Activated T-helper 1 cell treated with Interleukin-2 at 50 U/mL for 16 hours (primary cell): ENCODE measurements at regions not wholly inside any gene's neighbourhood (a gene's known extent, or its start where the extent isn't known, plus 50 kb on each side); places are given as distances from the start of the nearest gene placed in this dataset.
"Not testable (repeated sequence)": the region's sequence is repeated elsewhere in the genome, so short reads cannot be mapped to it uniquely, and the experiment has no call there.

Source experiments
- DNase-seq: peaks from one replicate; pipeline ENCODE4 v3.0.0-alpha.2; 2020; ENCODE audit warnings: low read depth

DNA sequence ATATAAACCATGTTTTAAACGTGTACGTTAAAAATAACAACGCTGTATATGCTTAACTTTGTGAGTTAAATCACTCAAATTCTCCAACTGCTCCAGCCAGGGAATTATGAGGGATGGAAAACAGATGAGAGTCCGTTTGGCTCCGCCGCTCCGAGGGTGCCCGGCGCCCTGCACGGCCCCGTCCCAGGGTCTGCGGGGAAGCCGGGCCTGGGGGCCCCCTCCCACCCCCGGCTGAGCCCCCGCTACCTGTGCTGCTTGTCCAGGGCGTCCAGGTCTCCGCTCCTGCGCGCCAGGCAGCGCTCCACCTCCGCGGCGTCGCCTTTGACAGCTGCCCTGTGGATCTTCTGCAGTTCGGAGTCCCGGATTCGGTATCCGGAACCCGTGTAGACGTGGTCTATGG, 415.5 kb downstream of the FOXD4L4 start:
- DNase-seq: not testable (repeated sequence)

DNA sequence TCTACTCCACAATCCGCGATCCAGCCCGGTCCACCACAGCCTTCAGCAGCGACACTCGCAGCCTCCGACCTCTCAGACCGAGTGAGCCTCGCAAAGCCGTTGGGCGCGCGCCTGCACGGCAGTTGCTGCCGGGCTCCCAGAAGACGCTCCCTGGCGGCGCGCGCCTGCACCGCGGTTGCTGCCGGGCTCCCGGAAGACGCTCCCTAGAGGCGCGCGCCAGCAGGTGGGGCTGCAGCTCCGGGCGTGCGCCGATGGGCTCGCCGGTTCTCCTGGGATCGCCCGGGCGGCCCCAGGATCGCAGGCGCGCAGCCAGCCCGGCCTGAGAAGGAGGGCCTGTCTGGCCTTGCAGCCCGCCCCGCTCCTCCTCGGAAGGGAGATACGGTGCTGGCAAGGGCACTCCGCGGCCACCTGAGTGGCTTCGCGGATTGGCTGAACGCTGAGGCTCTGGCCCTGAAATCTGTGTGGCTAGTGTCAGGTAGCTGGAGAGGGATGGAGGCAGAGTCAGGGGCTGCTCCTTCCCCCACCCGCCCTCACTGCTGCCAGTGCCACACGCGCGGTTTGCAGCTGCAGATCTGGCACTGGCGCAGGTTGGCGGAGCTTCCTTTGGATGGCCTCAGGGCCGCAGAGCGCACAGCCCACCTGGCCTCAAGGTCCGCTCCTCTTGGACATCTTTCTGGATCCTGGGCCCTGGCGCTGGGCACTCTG, 416.2 kb downstream of the FOXD4L4 start:
- DNase-seq: peak; percentile 7

DNA sequence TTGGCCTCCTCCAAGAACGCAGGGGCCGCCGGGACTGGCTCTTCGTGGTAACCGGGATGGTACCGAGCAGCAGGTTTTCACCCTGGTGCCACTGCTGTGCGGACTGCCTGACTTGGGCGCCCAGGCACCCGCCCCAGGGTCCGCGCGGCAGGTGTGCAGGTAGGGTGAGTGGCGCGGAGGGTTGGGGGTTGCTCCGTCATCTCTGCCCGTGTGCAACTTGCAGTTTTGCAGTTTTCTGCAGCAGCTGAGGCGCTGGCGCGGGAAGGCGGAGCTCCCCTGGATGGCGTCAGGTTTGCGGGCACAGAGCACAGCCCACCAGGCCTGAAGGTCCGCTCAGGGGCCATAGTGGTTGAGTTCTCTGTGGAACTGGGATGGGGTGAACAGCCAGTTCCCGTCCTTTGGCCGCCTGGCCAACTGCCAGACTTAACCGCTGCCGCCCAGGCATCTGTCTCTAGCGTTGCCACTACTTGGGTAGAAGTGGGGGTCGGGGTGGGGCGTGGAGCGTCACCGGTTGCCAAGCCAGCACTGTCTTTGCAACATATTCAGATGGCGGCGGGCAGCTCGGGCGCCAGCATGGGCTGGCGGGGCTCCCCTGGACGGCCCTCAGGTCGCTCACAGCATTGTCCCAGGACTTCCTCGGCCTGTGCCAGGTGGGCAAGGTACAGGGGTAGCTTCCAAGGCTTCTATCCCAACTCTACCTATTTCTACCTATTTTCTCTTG, 417.2 kb downstream of the FOXD4L4 start:
- DNase-seq: not testable (repeated sequence)

DNA sequence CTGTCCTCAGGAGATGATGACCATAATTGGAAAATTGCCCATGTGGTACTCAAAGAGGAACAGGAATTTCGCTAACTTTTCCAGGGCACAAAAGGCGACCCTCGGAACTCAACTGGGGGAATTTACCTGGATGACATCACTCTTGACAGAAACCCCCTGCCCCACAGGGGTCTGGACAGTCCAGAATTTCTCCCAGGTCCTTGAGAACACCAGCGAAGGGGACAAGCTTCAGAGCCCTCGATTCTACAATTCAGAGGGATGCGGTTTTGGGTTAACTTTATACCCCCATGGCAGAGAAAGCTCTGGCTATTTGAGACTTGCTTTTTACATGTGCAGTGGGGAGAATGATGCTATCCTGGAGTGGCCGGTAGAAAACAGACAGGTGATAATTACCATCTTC, 445.4 kb downstream of the FOXD4L4 start:
- not testable (repeated sequence) for DNase-seq

DNA sequence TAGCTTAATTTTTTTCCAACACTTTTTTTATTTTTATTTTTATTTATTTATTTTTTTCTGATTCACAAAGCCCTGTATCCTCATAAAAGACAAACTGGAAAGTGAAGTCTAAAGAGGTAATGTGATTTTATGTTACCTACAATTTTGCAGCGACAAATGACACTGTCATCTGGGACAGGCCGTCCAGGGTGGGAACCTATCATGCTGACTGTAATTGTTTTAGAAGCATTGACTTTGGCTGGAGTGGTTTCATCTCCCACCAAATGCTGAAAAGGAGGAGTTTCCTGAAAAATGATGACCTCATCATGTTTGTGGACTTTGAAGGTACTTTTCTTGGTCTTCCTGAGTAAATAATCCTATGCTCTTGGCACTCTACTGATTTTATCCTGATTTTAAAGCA, 446.7 kb downstream of the FOXD4L4 start:
- DNase-seq: not testable (repeated sequence)

DNA sequence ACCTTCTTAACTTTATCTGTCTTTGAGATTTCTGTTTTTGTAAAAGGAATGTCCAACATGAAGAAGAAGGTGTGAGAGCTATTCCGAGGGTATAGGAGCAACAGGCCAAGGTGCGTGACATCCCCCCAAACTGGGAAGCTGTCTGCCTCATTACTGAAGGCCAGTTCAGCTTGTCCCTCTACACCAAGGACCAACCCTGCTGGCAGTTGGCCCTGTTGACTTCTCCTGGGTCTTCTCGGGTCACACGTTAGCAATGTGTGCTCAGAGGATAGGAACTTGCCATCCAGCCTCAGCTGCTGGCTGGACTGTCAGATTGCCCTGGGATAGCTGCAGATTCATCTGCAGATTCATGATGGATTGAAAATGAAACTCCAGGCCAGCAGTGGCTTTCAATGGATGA, 460.3 kb downstream of the FOXD4L4 start:
- not testable (repeated sequence) for DNase-seq

DNA sequence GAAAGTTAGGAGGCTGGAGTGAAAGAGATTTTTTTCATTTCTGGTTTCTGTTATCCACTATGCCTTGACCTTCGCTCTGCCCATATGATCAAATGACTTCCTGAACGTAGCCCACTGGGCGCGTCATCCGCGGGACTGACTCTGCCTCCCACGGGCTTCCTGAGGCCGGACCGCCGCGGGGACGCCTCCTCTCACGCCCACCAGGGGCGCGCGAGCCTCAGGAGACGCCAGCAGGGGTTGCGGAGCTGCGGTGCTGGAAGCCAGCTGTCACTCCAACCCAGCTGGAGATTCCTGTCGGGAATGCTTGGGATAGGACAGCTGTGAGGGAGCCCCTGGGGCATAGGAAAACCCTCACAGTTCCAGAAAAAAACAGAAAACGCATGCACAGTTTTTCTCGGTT, 461.5 kb downstream of the FOXD4L4 start:
- not testable (repeated sequence) for DNase-seq

DNA sequence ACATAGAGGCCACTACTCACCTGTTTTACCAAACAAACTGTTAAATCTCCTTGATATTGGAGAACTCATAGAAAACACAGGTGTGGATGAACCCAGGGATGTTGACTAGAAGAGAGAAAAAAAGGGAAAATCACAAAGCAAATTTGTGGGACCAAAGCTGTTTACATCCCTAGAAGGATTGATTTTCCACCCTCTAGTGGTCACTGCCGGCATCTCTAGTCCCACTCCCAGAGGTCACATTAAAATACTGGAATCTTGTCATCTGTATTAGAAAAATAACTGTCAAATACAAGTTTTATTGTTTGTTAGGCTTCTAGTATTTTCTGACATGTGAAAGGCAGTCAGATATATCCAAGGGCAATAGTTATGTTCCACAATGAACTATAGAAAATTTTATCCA, 469.7 kb downstream of the FOXD4L4 start:
- not testable (repeated sequence) for DNase-seq

DNA sequence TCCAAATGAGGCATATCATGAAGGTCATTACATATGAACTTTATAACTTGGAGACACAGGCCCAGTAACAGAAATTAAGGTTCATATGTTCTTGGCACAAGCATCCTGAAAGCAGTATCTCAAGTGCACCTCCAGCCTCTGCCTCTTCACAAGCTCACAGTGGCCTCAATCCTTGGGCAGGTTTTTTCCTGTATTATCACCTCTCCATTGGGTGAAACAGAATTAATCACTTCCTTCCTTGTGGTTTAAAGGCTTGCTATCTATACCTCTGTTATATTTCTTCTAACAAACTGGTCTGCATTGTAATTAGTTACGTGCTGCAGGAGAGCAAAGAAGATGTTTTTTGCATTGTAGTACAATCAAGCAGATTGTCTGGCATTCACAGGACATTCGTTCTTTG, 471.0 kb downstream of the FOXD4L4 start:
- DNase-seq: not testable (repeated sequence)

DNA sequence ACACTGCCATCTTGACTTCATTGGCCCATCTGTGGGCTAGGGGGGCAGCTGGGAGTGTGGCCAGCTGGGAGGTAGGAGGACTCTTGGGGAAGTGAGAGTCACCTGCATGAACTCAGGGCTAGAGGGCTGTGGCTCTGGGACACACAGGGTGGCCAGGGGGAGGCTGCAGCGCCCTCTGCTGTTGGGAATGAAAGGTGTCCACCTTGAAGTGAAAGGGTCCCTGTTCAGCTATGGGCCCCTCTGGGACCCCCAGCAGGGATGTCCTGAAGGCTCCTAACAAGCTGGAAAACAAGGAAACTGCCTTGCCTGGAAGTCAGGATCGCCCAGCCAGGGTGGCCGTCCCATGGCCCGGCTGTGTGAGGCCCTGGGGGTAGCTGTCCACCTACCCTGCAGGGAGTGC, 507.8 kb downstream of the FOXD4L4 start:
- not testable (repeated sequence) for DNase-seq

DNA sequence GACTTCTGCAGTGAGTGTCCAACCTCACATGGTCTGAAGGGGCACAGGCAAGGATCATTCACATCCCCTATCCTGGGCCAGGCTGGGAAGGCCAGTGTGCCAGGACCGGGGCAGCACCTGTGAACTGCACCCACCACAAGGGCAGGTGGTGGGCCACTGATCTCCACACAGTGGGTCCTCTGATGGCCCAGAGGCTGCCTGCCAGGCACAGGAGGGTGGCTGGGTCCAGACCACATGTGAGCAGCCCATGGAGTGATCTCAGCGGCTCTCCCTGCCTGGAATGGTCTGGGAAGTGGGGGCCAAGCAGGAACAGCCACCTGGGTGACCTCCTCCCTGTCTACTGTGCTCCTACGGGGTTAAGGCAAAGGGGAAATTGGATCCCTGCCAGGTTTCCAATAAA, 508.5 kb downstream of the FOXD4L4 start:
- DNase-seq: not testable (repeated sequence)

DNA sequence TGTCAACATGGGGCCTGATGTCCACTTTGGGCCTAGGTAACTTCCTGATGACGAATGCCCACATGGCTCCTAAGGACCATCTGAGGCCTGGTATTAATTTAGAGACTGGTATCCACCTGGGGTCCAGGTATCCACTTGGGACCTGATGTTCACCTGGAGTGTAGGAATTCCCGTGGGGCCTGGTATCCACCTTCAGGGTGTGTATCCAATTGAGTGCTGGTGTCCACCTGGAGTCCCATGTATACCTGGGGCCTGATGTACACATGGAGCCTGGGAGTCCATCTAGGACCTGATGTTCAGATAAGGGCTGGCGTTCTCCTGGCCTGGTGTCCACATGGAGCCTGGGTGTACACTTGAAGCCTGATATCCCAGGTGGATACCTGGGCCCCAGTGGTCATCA, 520.6 kb downstream of the FOXD4L4 start:
- not testable (repeated sequence) for DNase-seq

DNA sequence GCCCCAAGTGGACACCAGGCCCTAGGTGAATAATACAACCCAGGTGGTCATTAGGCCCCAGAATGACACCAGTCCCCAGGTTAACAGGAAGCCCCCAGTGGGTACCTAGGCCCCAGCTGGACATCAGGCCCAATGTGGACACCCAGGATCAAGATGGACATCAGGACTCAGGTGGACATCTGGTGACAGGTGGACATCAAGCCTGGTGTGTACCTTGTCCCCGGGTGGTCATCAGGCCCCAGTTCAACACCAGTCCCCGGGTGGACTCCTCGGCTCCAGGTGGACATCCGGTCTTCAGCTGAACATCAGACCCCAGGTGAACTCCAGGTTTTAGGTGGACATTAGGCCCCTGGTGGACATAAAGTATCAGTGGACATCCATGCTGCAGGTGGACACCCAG, 524.6 kb downstream of the FOXD4L4 start:
- not testable (repeated sequence) for DNase-seq

DNA sequence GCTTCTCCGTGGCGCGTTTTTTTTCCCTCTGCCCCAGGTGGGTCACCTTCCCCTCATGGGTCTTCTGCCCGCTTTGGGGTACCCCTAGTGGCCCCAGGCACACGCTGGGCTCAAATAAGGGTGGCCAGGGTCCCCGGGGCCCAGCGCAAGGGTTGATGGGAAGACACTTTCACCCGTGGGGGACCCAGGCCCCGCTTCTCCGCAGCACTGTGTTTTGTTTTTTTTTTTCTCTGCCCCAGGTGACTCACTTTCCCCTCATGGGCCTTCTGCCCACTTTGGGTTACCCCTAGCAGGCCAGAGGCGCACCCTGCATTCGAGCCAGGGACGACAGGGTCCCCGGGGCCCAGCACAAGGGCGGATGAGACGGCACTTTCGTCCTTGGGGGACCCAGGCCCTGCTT, 526.7 kb downstream of the FOXD4L4 start:
- DNase-seq: not testable (repeated sequence)

DNA sequence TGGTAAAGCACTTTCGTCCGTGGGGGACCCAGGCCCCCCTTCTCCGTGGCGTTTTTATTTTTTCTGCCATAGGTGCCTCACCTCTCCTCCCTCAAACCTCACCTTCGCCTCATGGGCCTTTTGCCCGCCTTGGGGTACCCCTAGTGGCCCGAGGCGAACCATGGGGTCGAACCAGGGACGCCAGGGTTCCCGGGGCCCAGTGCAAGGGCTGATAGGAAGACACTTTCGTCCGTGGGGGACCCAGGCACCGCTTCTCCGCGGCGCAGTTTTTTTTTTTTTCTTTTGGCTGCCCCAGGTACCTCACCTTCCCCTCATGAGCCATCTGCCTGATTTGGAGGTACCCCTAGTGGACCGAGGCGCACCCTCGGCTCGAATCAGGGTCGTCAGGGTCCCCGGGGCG, 527.8 kb downstream of the FOXD4L4 start:
- not testable (repeated sequence) for DNase-seq

DNA sequence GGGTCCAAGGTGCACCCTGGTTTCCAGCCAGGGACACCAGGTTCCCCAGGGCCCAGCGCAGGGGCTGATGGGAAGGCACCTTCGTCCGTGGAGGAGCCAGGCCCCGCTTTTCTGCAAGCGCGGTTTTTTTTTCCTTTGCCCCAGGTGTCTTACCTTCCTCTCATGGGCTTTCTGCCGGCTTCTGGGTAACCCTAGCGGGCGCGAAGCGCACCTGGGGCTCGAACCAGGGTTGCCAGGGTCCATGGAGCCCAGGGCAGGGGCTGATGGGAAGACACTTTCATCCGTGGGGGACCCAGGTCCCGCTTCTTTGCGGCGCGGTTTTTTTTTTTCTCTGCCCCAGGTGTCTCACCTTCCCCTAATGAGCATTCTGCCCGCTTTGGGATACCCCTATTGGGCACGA, 529.3 kb downstream of the FOXD4L4 start:
- DNase-seq: not testable (repeated sequence)

DNA sequence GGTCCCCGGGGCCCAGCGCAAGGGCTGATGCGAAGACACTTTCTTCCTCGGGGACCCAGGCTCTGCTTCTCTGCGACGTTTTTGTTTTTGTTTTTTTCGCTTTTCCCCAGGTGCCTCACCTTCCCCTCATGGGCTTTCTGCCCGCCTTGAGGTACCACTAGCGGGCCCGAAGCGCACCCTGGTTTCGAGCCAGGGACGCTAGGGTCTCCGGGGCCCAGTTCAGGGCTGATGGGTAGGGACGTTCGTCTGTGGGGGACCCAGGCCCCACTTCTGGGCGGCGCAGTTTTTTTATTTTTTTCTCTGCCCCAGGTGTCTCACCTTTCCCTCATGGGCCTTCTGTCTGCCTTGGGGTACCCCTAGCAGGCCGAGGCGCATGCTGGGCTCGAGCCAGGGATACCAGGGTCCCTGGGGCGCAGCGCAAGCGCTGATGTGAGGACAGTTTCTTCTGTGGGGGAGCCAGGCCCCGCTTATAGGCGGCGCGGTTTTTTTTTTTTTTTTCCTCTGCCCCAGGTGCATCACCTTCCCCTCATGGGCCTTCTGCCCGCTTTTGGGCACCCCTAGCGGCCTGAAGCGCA, 530.0 kb downstream of the FOXD4L4 start:
- DNase-seq: not testable (repeated sequence)

DNA sequence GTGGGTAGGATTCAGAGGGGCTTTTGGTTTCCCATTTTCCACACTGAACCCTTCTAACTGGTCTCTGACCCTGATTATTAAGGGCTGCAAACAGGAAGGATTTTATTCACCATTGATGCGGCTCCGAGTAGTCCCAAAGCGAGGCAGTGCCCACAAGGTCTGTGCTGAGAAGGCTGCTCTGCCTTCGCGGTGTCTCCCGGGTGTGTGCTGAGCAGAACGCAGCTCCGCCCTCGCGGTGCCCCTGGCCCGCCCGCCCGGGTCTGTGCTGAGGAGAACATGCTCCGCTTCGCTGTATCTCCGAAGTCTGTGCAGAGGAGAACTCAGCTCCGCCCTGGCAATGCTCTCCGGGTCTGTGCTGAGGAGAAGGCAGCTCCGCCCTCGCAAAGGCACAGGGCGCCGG, 530.7 kb downstream of the FOXD4L4 start:
- DNase-seq: not testable (repeated sequence)

DNA sequence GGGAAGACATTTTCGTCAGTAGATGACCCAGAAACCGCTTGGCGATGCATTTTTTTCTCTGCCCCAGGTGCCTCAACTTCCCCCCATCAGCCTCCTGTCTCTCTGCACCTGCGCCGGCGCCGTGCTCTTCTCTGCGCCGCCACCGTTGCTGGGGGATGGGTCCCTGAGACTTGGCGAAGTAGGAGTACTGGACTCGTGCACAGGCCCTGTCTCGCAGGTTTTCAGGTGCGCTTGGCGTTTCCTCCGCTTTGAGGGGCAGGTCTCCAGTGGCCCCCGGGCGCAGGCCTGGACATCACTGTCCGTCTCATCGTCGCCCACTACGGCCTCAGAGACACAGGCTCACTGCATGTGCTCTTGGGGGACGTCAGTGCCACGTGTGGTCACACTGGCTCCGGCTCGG, 532.1 kb downstream of the FOXD4L4 start:
- not testable (repeated sequence) for DNase-seq

DNA sequence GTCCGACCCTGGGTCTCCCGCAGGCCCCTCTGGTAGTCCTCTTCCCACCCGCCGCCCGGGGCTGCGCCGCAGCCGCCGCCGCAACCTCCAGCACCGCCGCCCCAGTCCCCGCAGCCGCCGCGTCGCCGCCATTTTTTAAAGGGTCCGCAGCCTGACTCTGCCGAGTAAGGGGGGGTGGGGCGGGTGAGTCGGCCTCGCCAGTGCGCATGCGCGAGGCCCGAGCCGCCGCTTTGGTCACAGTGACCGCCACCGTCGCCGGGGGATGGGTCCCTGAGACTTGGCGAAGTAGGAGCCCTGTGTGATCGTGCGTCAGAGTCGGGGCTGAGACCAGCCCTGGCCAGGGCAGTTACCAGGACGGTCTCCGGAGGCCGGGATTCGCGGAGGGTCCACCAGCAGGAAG, 532.8 kb downstream of the FOXD4L4 start:
- peak; percentile 57 for DNase-seq

DNA sequence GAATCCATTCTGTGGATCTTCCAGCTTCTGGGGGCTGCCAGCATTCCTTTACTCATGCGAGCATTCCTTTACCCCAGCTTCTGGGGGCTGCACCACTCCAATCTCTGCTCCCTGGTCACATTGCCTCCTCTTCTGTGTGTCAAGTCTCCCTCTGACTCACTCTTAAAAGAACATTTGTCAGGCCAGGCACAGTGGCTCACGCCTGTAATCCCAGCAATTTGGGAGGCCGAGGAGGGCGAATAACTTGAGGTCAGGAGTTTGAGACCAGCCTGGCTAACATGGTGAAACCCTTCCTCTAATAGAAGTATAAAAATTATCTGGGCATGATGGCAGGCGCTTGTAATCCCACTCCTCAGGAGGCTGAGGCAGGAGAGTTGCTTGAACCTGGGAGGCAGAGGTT, 541.9 kb downstream of the FOXD4L4 start:
- DNase-seq: not testable (repeated sequence)
